Tibial artery (tissue), 4 donors: ENCODE measurements at regions not wholly inside any gene's neighbourhood (a gene's known extent, or its start where the extent isn't known, plus 50 kb on each side); places are given as distances from the start of the nearest gene placed in this dataset.

ENCODE experiments used
- DNase-seq, 2 donors: peaks; one replicate each; pipeline ENCODE4 v3.0.0-alpha.2; 2019
- H3K27ac ChIP-seq, 2 donors: fragments of 200-600 bp; sonication (generic) in 1 of 2; 1 replicate in 1 of 2; 2 replicates in 1 of 2; pipeline ENCODE4 v1.5.1; 2018 to 2019; ENCODE audit warnings: mild to moderate bottlenecking in 1 of 2
- H3K27me3 ChIP-seq, 2 donors: fragments of 200-600 bp; sonication (generic) in 1 of 2; one replicate each; pipeline versions ENCODE4 v1.5.1 to v1.6.0; 2016 to 2019
- H3K36me3 ChIP-seq, 3 donors: fragments of 200-600 bp; sonication (generic) in 2 of 3; one replicate each; pipeline ENCODE4 v1.5.1; 2016 to 2019; ENCODE audit warnings: mild to moderate bottlenecking in 2 of 3
- H3K4me1 ChIP-seq, 4 donors: fragments of 200-600 bp; sonication (generic) in 2 of 4; 1 replicate in 3 of 4; 2 replicates in 1 of 4; pipeline ENCODE4 v1.5.1; 2016 to 2019
- H3K4me3 ChIP-seq, 2 donors: fragments of 200-600 bp; sonication (generic) in 1 of 2; 1 replicate in 1 of 2; 2 replicates in 1 of 2; pipeline ENCODE4 v1.5.1; 2018 to 2019; ENCODE audit warnings: mild to moderate bottlenecking in 2 of 2
- H3K9me3 ChIP-seq, 3 donors: fragments of 200-600 bp; sonication (generic) in 1 of 3; one replicate each; pipeline ENCODE4 v1.5.1; 2016 to 2019
- intact Hi-C: fragments of 100-400 bp; cut with DNase I; formaldehyde crosslinking; loops from one replicate; pipeline ENCODE4 v1.15.0; 2023; ENCODE audit warnings: low total_unique reads
- TF ChIP-seq, protein P1 (sequence below), 2 experiments: fragments of 200-600 bp in 1 of 2; fragments of 450-650 bp in 1 of 2; IDR thresholded peaks; one replicate each; pipeline ENCODE4 v1.5.1; 2017 to 2019; ENCODE audit warnings: antibody characterized with exemption in 2 of 2, mild to moderate bottlenecking in 1 of 2, moderate library complexity in 1 of 2

- no peak for DNase-seq
- intact Hi-C loops: no loop called here
- Histone ChIP-seq H3K27ac (no peak overlapping the region), H3K36me3 (no peaks in the 10 kb centered on the region), H3K27me3 (no peaks in the 10 kb centered on the region), H3K4me3 (no peak overlapping the region), H3K9me3 (peaks cover 0 to 2% (median 0%) of the 10 kb centered on the region in 3 donors), H3K4me1 (no peaks in the 10 kb centered on the region)
- TF ChIP-seq, protein P1, sequence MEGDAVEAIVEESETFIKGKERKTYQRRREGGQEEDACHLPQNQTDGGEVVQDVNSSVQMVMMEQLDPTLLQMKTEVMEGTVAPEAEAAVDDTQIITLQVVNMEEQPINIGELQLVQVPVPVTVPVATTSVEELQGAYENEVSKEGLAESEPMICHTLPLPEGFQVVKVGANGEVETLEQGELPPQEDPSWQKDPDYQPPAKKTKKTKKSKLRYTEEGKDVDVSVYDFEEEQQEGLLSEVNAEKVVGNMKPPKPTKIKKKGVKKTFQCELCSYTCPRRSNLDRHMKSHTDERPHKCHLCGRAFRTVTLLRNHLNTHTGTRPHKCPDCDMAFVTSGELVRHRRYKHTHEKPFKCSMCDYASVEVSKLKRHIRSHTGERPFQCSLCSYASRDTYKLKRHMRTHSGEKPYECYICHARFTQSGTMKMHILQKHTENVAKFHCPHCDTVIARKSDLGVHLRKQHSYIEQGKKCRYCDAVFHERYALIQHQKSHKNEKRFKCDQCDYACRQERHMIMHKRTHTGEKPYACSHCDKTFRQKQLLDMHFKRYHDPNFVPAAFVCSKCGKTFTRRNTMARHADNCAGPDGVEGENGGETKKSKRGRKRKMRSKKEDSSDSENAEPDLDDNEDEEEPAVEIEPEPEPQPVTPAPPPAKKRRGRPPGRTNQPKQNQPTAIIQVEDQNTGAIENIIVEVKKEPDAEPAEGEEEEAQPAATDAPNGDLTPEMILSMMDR (IDR thresholded peaks at IDR 0.05): no peak
These were observed 188.4 kb downstream of the NPHP4 start for GRCh38 chr1:5803851-5804250.

GRCh38 chr1:5802606-5803005, 189.6 kb downstream of the NPHP4 start:
- TF ChIP-seq, protein P1 (IDR thresholded peaks at IDR 0.05): no peak
- H3K4me3 ChIP-seq: no peak overlapping the region
- intact Hi-C loops: no loop called here

GRCh38 chr1:5798904-5799303, 193.3 kb downstream of the NPHP4 start:
- Histone ChIP-seq H3K27ac (no peak overlapping the region), H3K27me3 (peaks cover 0 to 13% of the 10 kb centered on the region in 2 donors), H3K4me1 (no peaks in the 10 kb centered on the region), H3K4me3 (no peak overlapping the region), H3K9me3 (peaks cover 0 to 4% (median 0%) of the 10 kb centered on the region in 3 donors), H3K36me3 (no peaks in the 10 kb centered on the region)
- TF ChIP-seq, protein P1 (IDR thresholded peaks at IDR 0.05): no peak
- DNase-seq: no peak
- intact Hi-C loops: no loop called here

More at GRCh38 chr1:5802606-5803005, 189.6 kb downstream of the NPHP4 start:
- H3K27me3 ChIP-seq: no peaks in the 10 kb centered on the region
- no peak for DNase-seq
- no peaks in the 10 kb centered on the region for H3K36me3 ChIP-seq
- H3K4me1 ChIP-seq: no peaks in the 10 kb centered on the region
- peaks cover 0 to 4% (median 0%) of the 10 kb centered on the region in 3 donors for H3K9me3 ChIP-seq
- H3K27ac ChIP-seq: no peak overlapping the region

GRCh38 chr1:5798151-5798730, 194.0 kb downstream of the NPHP4 start:
- intact Hi-C loops: no loop called here
- no peak for DNase-seq
- Histone ChIP-seq H3K36me3 (no peaks in the 10 kb centered on the region), H3K4me3 (no peak overlapping the region), H3K4me1 (no peaks in the 10 kb centered on the region), H3K27ac (no peak overlapping the region), H3K9me3 (peaks cover 0 to 4% (median 0%) of the 10 kb centered on the region in 3 donors), H3K27me3 (peaks cover 0 to 13% of the 10 kb centered on the region in 2 donors)
- TF ChIP-seq, protein P1 (IDR thresholded peaks at IDR 0.05): no peak

DNA sequence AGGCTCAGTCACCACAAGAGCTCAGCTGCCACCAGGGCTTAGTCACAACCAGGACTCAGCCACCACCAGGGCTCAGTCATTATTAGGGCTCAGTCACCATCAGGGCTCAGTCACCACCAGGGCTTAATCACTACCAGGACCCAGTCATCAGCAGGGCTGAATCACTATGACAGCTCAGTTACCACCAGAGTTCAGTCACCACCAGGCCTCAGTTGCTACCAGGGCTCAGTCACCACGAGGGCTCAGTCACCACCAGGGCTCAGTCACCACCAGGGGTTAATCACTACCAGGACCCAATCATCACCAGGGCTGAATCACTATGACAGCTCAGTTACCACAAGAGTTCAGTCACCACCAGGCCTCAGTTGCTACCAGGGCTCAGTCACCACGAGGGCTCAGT, 196.2 kb downstream of the NPHP4 start:
- intact Hi-C loops: no loop called here
- H3K36me3 ChIP-seq: no peaks in the 10 kb centered on the region
- TF ChIP-seq, protein P1 (IDR thresholded peaks at IDR 0.05): no peak

More for the DNA sequence above, 196.2 kb downstream of the NPHP4 start:
- no peak overlapping the region for H3K27ac ChIP-seq
- peaks cover 0 to 27% of the 10 kb centered on the region in 2 donors for H3K27me3 ChIP-seq
- no peak for DNase-seq
- peaks cover 0 to 4% (median 0%) of the 10 kb centered on the region in 3 donors for H3K9me3 ChIP-seq
- no peak overlapping the region for H3K4me3 ChIP-seq
- H3K4me1 ChIP-seq: no peaks in the 10 kb centered on the region
